ENCODE measurements at regions not wholly inside any gene's neighbourhood (a gene's known extent, or its start where the extent isn't known, plus 50 kb on each side); places are given as distances from the start of the nearest gene placed in this dataset.

DNA sequence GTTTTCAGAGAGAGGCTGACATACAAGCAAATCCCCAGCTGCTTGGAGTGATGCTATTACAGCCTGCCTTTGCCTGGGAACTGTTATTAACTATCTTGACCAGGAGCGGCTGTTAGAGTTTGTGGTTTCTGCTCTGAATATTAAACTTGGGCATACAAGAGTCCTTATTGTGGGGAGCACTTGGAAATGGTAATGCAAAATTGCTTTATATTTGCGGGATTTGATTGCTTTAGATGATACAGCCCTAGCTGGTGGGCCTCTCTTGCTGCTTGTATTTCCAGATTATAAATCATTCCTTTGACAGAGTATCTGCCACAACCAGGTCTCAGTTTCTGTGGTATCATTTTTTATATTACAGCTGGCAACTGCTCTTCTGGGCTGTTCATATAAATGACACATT, 101.9 kb upstream of the FAM204A start:
- TF ChIP-seq, protein P1, sequence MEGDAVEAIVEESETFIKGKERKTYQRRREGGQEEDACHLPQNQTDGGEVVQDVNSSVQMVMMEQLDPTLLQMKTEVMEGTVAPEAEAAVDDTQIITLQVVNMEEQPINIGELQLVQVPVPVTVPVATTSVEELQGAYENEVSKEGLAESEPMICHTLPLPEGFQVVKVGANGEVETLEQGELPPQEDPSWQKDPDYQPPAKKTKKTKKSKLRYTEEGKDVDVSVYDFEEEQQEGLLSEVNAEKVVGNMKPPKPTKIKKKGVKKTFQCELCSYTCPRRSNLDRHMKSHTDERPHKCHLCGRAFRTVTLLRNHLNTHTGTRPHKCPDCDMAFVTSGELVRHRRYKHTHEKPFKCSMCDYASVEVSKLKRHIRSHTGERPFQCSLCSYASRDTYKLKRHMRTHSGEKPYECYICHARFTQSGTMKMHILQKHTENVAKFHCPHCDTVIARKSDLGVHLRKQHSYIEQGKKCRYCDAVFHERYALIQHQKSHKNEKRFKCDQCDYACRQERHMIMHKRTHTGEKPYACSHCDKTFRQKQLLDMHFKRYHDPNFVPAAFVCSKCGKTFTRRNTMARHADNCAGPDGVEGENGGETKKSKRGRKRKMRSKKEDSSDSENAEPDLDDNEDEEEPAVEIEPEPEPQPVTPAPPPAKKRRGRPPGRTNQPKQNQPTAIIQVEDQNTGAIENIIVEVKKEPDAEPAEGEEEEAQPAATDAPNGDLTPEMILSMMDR (IDR thresholded peaks at IDR 0.05) = no peak
- no peak for TF ChIP-seq POLR2A (IDR thresholded peaks at IDR 0.05)

Measured in heart left ventricle (tissue), 13 donors.